HEK293 (cell line): ENCODE measurements at regions not wholly inside any gene's neighbourhood (a gene's known extent, or its start where the extent isn't known, plus 50 kb on each side); places are given as distances from the start of the nearest gene placed in this dataset.

Source experiments
- CTCF ChIA-PET: fragments of 350-600 bp; formaldehyde crosslinking; extraction: SDS; loops from one replicate; lab custom pipeline; 2021; ENCODE audit warnings: antibody characterized with exemption; lab: Yijun Ruan, JAX
- POLR2A ChIA-PET: fragments of 300-600 bp; formaldehyde crosslinking; extraction: SDS; loops from one replicate; lab custom pipeline; 2020; ENCODE audit warnings: antibody characterized with exemption, inconsistent platforms; lab: Yijun Ruan, JAX
- H3K27ac ChIP-seq: fragments of 200-500 bp; sonication (Bioruptor generic); 2 replicates; pipeline ENCODE4 v1.5.1; 2014; ENCODE audit warnings: low read depth, low read length, control low read depth, inconsistent platforms; ENCODE audit errors: extremely low read depth
- H3K36me3 ChIP-seq, 2 experiments: fragments of 200-500 bp in 1 of 2; sonication (Bioruptor generic) in 1 of 2; 1 replicate in 1 of 2; 2 replicates in 1 of 2; pipeline ENCODE4 v1.5.1; 2014 to 2017; ENCODE audit warnings: inconsistent platforms in 2 of 2, low read length in 2 of 2; ENCODE audit not compliant: control insufficient read depth in 2 of 2, insufficient read depth in 1 of 2
- H3K4me1 ChIP-seq: fragments of 200-500 bp; sonication (Bioruptor generic); 2 replicates; pipeline ENCODE4 v1.5.1; 2014; ENCODE audit warnings: mild to moderate bottlenecking, low read length, inconsistent platforms; ENCODE audit not compliant: control insufficient read depth, insufficient read depth
- H3K4me3 ChIP-seq: 2 replicates; pipeline ENCODE4 v1.5.1; 2011; ENCODE audit warnings: low read depth, mild to moderate bottlenecking, control low read depth, low read length, moderate library complexity
- H3K9me3 ChIP-seq: fragments of 200-500 bp; sonication (Bioruptor generic); 2 replicates; pipeline ENCODE4 v1.5.1; 2014; ENCODE audit warnings: low read depth, low read length, inconsistent platforms; ENCODE audit not compliant: control insufficient read depth, insufficient read depth
- BCL11B ChIP-seq: fragments of 450-650 bp; formaldehyde crosslinking; IDR thresholded peaks from 2 replicates; pipeline ENCODE4 v1.5.1; 2016; ENCODE audit warnings: low read depth, missing biosample characterization, missing genetic modification characterization
- EGR2 ChIP-seq: fragments of 450-650 bp; formaldehyde crosslinking; IDR thresholded peaks from 2 replicates; pipeline ENCODE4 v1.5.1; 2016; ENCODE audit warnings: low read depth, missing biosample characterization, missing genetic modification characterization
- GLI2 ChIP-seq: fragments of 450-650 bp; formaldehyde crosslinking; IDR thresholded peaks from 2 replicates; pipeline ENCODE4; 2017; ENCODE audit warnings: missing biosample characterization, missing genetic modification characterization, low read depth, borderline replicate concordance
- HOXD13 ChIP-seq: sonication (generic); formaldehyde crosslinking; IDR thresholded peaks from 2 replicates; pipeline ENCODE4 v1.8.0; 2022; ENCODE audit warnings: missing genetic modification reagents, borderline replicate concordance
- KLF7 ChIP-seq: fragments of 450-650 bp; formaldehyde crosslinking; IDR thresholded peaks from 2 replicates; pipeline ENCODE4 v1.5.1; 2016; ENCODE audit warnings: missing biosample characterization, missing genetic modification characterization, borderline replicate concordance
- KLF9 ChIP-seq: fragments of 450-650 bp; formaldehyde crosslinking; IDR thresholded peaks from 2 replicates; pipeline ENCODE4 v1.5.1; 2016; ENCODE audit warnings: missing biosample characterization, missing genetic modification characterization, low read depth
- ZBTB1 ChIP-seq: fragments of 450-650 bp; formaldehyde crosslinking; IDR thresholded peaks from 2 replicates; pipeline ENCODE4 v1.5.1; 2016; ENCODE audit warnings: missing biosample characterization, missing genetic modification characterization
- ZFP41 ChIP-seq: fragments of 450-650 bp; formaldehyde crosslinking; IDR thresholded peaks from 2 replicates; pipeline ENCODE4 v1.5.1; 2016; ENCODE audit warnings: missing biosample characterization, missing genetic modification characterization, borderline replicate concordance
- ZFP69B ChIP-seq: fragments of 450-650 bp; formaldehyde crosslinking; IDR thresholded peaks from 2 replicates; pipeline ENCODE4 v1.5.1; 2016; ENCODE audit warnings: missing biosample characterization, missing genetic modification characterization
- ZNF133 ChIP-seq: fragments of 450-650 bp; formaldehyde crosslinking; IDR thresholded peaks from 2 replicates; pipeline ENCODE4 v1.5.1; 2016; ENCODE audit warnings: missing biosample characterization, missing genetic modification characterization
- ZNF211 ChIP-seq: fragments of 450-650 bp; formaldehyde crosslinking; IDR thresholded peaks from 2 replicates; pipeline ENCODE4 v1.5.1; 2016; ENCODE audit warnings: low read depth, missing biosample characterization, missing genetic modification characterization
- ZNF221 ChIP-seq: fragments of 450-650 bp; formaldehyde crosslinking; IDR thresholded peaks from 2 replicates; pipeline ENCODE4 v1.5.1; 2017; ENCODE audit warnings: missing biosample characterization, missing genetic modification characterization, borderline replicate concordance
- ZNF23 ChIP-seq: fragments of 450-650 bp; formaldehyde crosslinking; IDR thresholded peaks from 2 replicates; pipeline ENCODE4 v1.5.1; 2016; ENCODE audit warnings: missing biosample characterization, missing genetic modification characterization, borderline replicate concordance
- ZNF324 ChIP-seq: fragments of 450-650 bp; formaldehyde crosslinking; IDR thresholded peaks from 2 replicates; pipeline ENCODE4 v1.5.1; 2016; ENCODE audit warnings: missing biosample characterization, missing genetic modification characterization
- ZNF416 ChIP-seq: fragments of 450-650 bp; formaldehyde crosslinking; IDR thresholded peaks from 2 replicates; pipeline ENCODE4 v1.5.1; 2016; ENCODE audit warnings: missing biosample characterization, missing genetic modification characterization
- ZNF48 ChIP-seq: fragments of 450-650 bp; formaldehyde crosslinking; IDR thresholded peaks from 2 replicates; pipeline ENCODE4 v1.5.1; 2016; ENCODE audit warnings: missing biosample characterization, missing genetic modification characterization
- ZNF561 ChIP-seq: fragments of 450-650 bp; IDR thresholded peaks from 2 replicates; pipeline ENCODE4 v1.5.1; 2018; ENCODE audit warnings: missing biosample characterization, missing genetic modification characterization, borderline replicate concordance
- ZNF585B ChIP-seq: fragments of 450-650 bp; formaldehyde crosslinking; IDR thresholded peaks from 2 replicates; pipeline ENCODE4 v1.5.1; 2016; ENCODE audit warnings: missing biosample characterization, missing genetic modification characterization
- ZNF600 ChIP-seq: fragments of 450-650 bp; formaldehyde crosslinking; IDR thresholded peaks from 2 replicates; pipeline ENCODE4 v1.5.1; 2016; ENCODE audit warnings: missing biosample characterization, missing genetic modification characterization
- ZNF707 ChIP-seq: fragments of 450-650 bp; formaldehyde crosslinking; IDR thresholded peaks from 2 replicates; pipeline ENCODE4 v1.5.1; 2016; ENCODE audit warnings: missing biosample characterization, missing genetic modification characterization
- ZNF76 ChIP-seq: fragments of 450-650 bp; formaldehyde crosslinking; IDR thresholded peaks from 2 replicates; pipeline ENCODE4; 2016; ENCODE audit warnings: low read depth, missing biosample characterization, missing genetic modification characterization, borderline replicate concordance
- ZNF785 ChIP-seq: fragments of 450-650 bp; formaldehyde crosslinking; IDR thresholded peaks from 2 replicates; pipeline ENCODE4 v1.5.1; 2016; ENCODE audit warnings: missing biosample characterization, missing genetic modification characterization
- ZNF837 ChIP-seq: fragments of 450-650 bp; formaldehyde crosslinking; IDR thresholded peaks from 2 replicates; pipeline ENCODE4 v1.5.1; 2016; ENCODE audit warnings: missing biosample characterization, missing genetic modification characterization
- ZNF843 ChIP-seq: fragments of 450-650 bp; formaldehyde crosslinking; IDR thresholded peaks from 2 replicates; pipeline ENCODE4 v1.5.1; 2016; ENCODE audit warnings: missing biosample characterization, missing genetic modification characterization
- TF ChIP-seq, protein P1 (sequence below): fragments of 450-650 bp; formaldehyde crosslinking; IDR thresholded peaks from 2 replicates; pipeline ENCODE4 v1.5.1; 2016; ENCODE audit warnings: missing biosample characterization, missing genetic modification characterization
- TF ChIP-seq, protein P2 (sequence below): fragments of 450-650 bp; formaldehyde crosslinking; IDR thresholded peaks from 2 replicates; pipeline ENCODE4 v1.5.1; 2016; ENCODE audit warnings: missing biosample characterization, missing genetic modification characterization
- TF ChIP-seq, protein P3 (sequence below): fragments of 450-650 bp; formaldehyde crosslinking; IDR thresholded peaks from 2 replicates; pipeline ENCODE4 v1.5.1; 2016; ENCODE audit warnings: missing biosample characterization, missing genetic modification characterization
- TF ChIP-seq, protein P4 (sequence below): fragments of 450-650 bp; formaldehyde crosslinking; IDR thresholded peaks from 2 replicates; pipeline ENCODE4; 2016; ENCODE audit warnings: missing biosample characterization, missing genetic modification characterization

DNA sequence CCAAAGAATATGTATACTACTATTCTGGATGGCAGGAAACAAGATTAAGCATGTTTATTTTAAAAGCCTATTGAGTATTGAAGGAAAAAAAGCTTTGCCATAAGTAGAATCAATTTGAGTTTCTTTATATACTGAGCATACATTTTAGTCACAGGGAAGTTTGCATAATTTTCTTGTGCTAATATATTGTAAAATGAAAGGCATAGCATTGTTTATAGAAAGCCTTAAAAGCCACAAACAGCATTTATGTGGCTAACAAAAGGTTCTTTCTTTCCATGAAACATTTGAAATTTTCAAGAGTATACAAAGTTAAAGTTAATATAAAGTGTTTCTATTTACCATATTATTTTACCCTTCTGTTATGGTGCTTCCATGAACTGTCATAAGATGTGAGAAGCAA is 1133.8 kb upstream of the PCDH10 start:
- H3K36me3 ChIP-seq = no peaks in the 10 kb centered on the region
- POLR2A ChIA-PET = no interaction called here
- TF ChIP-seq KLF7 (no peak), ZNF707 (tag by site-specific recombination) (no peak), ZNF561 (tag by site-specific recombination) (no peak), ZNF843 (tag by site-specific recombination) (no peak), KLF9 (no peak), BCL11B (tag by site-specific recombination) (no peak), HOXD13 (CRISPR knock-in tag) (no peak), ZNF221 (tag by site-specific recombination) (no peak), ZFP41 (tag by site-specific recombination) (no peak), ZNF23 (tag by site-specific recombination) (no peak)
- TF ChIP-seq, protein P1, sequence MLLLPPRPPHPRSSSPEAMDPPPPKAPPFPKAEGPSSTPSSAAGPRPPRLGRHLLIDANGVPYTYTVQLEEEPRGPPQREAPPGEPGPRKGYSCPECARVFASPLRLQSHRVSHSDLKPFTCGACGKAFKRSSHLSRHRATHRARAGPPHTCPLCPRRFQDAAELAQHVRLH (tag by site-specific recombination) = no peak
- CTCF ChIA-PET = no interaction called here
- no peak overlapping the region for H3K27ac ChIP-seq
- H3K4me3 ChIP-seq = no peak overlapping the region
- no peaks in the 10 kb centered on the region for H3K4me1 ChIP-seq
- H3K9me3 ChIP-seq = no peaks in the 10 kb centered on the region

DNA sequence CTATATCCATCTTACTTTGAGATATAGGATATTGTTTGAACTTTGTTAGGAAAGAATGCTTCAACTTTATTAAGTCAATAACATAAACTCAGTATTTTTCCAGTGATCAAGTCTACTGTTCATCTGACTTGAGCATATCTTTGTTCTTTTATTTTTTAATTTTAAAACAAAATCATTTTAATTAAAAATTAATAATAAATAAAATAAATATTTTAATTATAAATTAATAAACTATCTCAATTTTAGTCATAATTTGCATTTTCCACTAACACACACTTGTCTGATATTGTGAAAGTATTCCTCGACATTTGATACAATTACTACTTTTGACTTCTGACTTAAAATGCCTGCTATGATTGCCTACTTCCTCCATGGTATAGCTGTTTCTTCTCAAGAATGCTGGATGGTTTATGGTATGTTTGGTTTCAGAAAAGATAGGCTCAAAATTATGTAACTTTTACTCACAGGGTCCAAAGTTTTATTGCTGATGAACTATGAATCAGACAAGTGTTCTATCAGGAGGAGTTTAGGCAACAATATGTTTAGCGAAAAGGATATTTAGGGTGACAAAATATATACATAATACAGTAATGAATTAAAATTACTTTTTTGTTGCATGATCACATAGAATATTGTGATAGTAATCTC is 1132.3 kb upstream of the PCDH10 start:
- Histone ChIP-seq H3K4me1 (no peaks in the 10 kb centered on the region), H3K27ac (no peak overlapping the region), H3K36me3 (no peaks in the 10 kb centered on the region), H3K4me3 (no peak overlapping the region), H3K9me3 (no peaks in the 10 kb centered on the region)
- ChIA-PET CTCF (no interaction called here), POLR2A (no interaction called here)
- TF ChIP-seq ZNF133 (tag by site-specific recombination) (no peak), ZNF416 (no peak), ZBTB1 (tag by site-specific recombination) (no peak), ZFP69B (no peak), ZNF211 (tag by site-specific recombination) (no peak), ZNF48 (tag by site-specific recombination) (no peak), GLI2 (tag by site-specific recombination) (no peak), ZNF785 (tag by site-specific recombination) (no peak), ZNF585B (tag by site-specific recombination) (no peak), ZNF76 (tag by site-specific recombination) (no peak), EGR2 (tag by site-specific recombination) (no peak), ZNF600 (tag by site-specific recombination) (no peak), ZNF324 (tag by site-specific recombination) (no peak), ZNF837 (no peak)
- TF ChIP-seq, protein P2, sequence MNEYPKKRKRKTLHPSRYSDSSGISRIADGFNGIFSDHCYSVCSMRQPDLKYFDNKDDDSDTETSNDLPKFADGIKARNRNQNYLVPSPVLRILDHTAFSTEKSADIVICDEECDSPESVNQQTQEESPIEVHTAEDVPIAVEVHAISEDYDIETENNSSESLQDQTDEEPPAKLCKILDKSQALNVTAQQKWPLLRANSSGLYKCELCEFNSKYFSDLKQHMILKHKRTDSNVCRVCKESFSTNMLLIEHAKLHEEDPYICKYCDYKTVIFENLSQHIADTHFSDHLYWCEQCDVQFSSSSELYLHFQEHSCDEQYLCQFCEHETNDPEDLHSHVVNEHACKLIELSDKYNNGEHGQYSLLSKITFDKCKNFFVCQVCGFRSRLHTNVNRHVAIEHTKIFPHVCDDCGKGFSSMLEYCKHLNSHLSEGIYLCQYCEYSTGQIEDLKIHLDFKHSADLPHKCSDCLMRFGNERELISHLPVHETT = no peak
- TF ChIP-seq, protein P3, sequence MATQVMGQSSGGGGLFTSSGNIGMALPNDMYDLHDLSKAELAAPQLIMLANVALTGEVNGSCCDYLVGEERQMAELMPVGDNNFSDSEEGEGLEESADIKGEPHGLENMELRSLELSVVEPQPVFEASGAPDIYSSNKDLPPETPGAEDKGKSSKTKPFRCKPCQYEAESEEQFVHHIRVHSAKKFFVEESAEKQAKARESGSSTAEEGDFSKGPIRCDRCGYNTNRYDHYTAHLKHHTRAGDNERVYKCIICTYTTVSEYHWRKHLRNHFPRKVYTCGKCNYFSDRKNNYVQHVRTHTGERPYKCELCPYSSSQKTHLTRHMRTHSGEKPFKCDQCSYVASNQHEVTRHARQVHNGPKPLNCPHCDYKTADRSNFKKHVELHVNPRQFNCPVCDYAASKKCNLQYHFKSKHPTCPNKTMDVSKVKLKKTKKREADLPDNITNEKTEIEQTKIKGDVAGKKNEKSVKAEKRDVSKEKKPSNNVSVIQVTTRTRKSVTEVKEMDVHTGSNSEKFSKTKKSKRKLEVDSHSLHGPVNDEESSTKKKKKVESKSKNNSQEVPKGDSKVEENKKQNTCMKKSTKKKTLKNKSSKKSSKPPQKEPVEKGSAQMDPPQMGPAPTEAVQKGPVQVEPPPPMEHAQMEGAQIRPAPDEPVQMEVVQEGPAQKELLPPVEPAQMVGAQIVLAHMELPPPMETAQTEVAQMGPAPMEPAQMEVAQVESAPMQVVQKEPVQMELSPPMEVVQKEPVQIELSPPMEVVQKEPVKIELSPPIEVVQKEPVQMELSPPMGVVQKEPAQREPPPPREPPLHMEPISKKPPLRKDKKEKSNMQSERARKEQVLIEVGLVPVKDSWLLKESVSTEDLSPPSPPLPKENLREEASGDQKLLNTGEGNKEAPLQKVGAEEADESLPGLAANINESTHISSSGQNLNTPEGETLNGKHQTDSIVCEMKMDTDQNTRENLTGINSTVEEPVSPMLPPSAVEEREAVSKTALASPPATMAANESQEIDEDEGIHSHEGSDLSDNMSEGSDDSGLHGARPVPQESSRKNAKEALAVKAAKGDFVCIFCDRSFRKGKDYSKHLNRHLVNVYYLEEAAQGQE (tag by site-specific recombination) = no peak
- TF ChIP-seq, protein P4, sequence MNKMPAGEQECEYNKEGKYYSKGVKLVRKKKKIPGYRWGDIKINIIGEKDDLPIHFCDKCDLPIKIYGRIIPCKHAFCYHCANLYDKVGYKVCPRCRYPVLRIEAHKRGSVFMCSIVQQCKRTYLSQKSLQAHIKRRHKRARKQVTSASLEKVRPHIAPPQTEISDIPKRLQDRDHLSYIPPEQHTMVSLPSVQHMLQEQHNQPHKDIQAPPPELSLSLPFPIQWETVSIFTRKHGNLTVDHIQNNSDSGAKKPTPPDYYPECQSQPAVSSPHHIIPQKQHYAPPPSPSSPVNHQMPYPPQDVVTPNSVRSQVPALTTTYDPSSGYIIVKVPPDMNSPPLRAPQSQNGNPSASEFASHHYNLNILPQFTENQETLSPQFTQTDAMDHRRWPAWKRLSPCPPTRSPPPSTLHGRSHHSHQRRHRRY (tag by site-specific recombination) = no peak
